Neural cell (in vitro differentiated cells): ENCODE measurements at regions not wholly inside any gene's neighbourhood (a gene's known extent, or its start where the extent isn't known, plus 50 kb on each side); places are given as distances from the start of the nearest gene placed in this dataset.

ENCODE experiments used
- H2AFZ ChIP-seq: fragments of 200-600, 300-800 bp; sonication (generic), shearing (Covaris generic); 2 replicates; pipeline ENCODE4 v1.6.0; 2014; ENCODE audit warnings: low read depth, mild to moderate bottlenecking, antibody characterized with exemption, low read length, moderate library complexity
- H3F3A ChIP-seq: fragments of 200-600 bp; shearing (Covaris generic); 2 replicates; pipeline ENCODE4 v1.6.1; 2016; ENCODE audit warnings: mild to moderate bottlenecking, moderate library complexity, mixed read lengths, antibody characterized with exemption, low read length; ENCODE audit not compliant: insufficient read depth, poor library complexity, severe bottlenecking
- H3K27ac ChIP-seq: fragments of 200-600, 300-800 bp; sonication (generic), shearing (Covaris generic); 2 replicates; pipeline ENCODE4 v1.5.1; 2014; ENCODE audit warnings: mild to moderate bottlenecking, low read length, moderate library complexity
- H3K27me3 ChIP-seq: fragments of 300-800, 200-600 bp; sonication (generic), shearing (Covaris generic); 2 replicates; pipeline ENCODE4 v1.6.0; 2014; ENCODE audit warnings: mild to moderate bottlenecking, low read depth, low read length, moderate library complexity; ENCODE audit not compliant: insufficient read depth
- H3K36me3 ChIP-seq: fragments of 300-800, 200-600 bp; sonication (generic), shearing (Covaris generic); 2 replicates; pipeline ENCODE4 v1.5.1; 2014; ENCODE audit warnings: mild to moderate bottlenecking, antibody characterized with exemption, low read length, moderate library complexity; ENCODE audit not compliant: insufficient read depth
- H3K4me2 ChIP-seq: fragments of 300-800, 200-600 bp; sonication (generic), shearing (Covaris generic); 2 replicates; pipeline ENCODE4 v1.6.0; 2014; ENCODE audit warnings: mild to moderate bottlenecking, low read length
- H3K4me3 ChIP-seq: fragments of 300-800, 200-600 bp; sonication (generic), shearing (Covaris generic); 2 replicates; pipeline ENCODE4 v1.5.1; 2014; ENCODE audit warnings: mild to moderate bottlenecking, low read length, moderate library complexity
- H3K79me2 ChIP-seq: fragments of 200-600 bp; shearing (Covaris generic); replicated peaks from 2 replicates; pipeline ENCODE4 v1.6.0; 2014; ENCODE audit warnings: mild to moderate bottlenecking, low read length, moderate library complexity; ENCODE audit not compliant: insufficient read depth
- H3K9ac ChIP-seq: fragments of 300-800, 200-600 bp; sonication (generic), shearing (Covaris generic); 2 replicates; pipeline ENCODE4 v1.6.1; 2016; ENCODE audit warnings: mild to moderate bottlenecking, low read length, mixed read lengths
- H3K9me2 ChIP-seq: fragments of 200-600 bp; shearing (Covaris generic); 2 replicates; pipeline ENCODE4 v1.6.1; 2016; ENCODE audit warnings: mild to moderate bottlenecking, low read length, mixed read lengths; ENCODE audit not compliant: insufficient read depth
- H3K9me3 ChIP-seq: fragments of 200-600, 300-800 bp; sonication (generic), shearing (Covaris generic); 2 replicates; pipeline ENCODE4 v1.6.1; 2016; ENCODE audit warnings: mild to moderate bottlenecking, mixed run types, low read length, moderate library complexity, mixed read lengths
- H4K20me1 ChIP-seq: fragments of 200-600 bp; shearing (Covaris generic); 2 replicates; pipeline ENCODE4 v1.6.1; 2016; ENCODE audit warnings: mild to moderate bottlenecking, mixed run types; ENCODE audit not compliant: insufficient read depth
- EP300 ChIP-seq: fragments of 450-650 bp; conservative IDR thresholded peaks from 2 replicates; pipeline ENCODE4 v1.6.1; 2014; ENCODE audit warnings: antibody characterized with exemption, mild to moderate bottlenecking, moderate library complexity; ENCODE audit not compliant: poor library complexity, severe bottlenecking
- EZH2 ChIP-seq: fragments of 200-600, 300-800 bp; shearing (Covaris generic), sonication (generic); IDR thresholded peaks from 2 replicates; pipeline ENCODE4 v1.6.1; 2014; ENCODE audit warnings: antibody characterized with exemption, low read length, borderline replicate concordance, mild to moderate bottlenecking; ENCODE audit not compliant: insufficient read depth, poor library complexity, severe bottlenecking
- MXI1 ChIP-seq: fragments of 450-650 bp; conservative IDR thresholded peaks from 2 replicates; pipeline ENCODE4 v1.6.1; 2014; ENCODE audit warnings: antibody characterized with exemption, mild to moderate bottlenecking; ENCODE audit not compliant: poor library complexity, severe bottlenecking
- POLR2AphosphoS5 ChIP-seq: IDR thresholded peaks from 2 replicates; pipeline ENCODE4 v1.6.1; 2012
- RAD21 ChIP-seq: fragments of 450-650 bp; conservative IDR thresholded peaks from 2 replicates; pipeline ENCODE4 v1.6.1; 2014; ENCODE audit warnings: antibody characterized with exemption, mild to moderate bottlenecking, moderate library complexity
- SMC3 ChIP-seq: fragments of 450-650 bp; conservative IDR thresholded peaks from 2 replicates; pipeline ENCODE4 v1.6.1; 2014; ENCODE audit warnings: antibody characterized with exemption, mild to moderate bottlenecking, moderate library complexity; ENCODE audit not compliant: poor library complexity
- TAF1 ChIP-seq: IDR thresholded peaks from 2 replicates; pipeline ENCODE4 v1.6.1; 2012; ENCODE audit warnings: low read depth
- TF ChIP-seq, protein P1 (sequence below): IDR thresholded peaks from 2 replicates; pipeline ENCODE4 v1.6.1; 2012; ENCODE audit warnings: borderline replicate concordance
- TF ChIP-seq, protein P2 (sequence below): fragments of 450-650 bp; IDR thresholded peaks from 2 replicates; pipeline ENCODE4 v1.5.1; 2014; ENCODE audit warnings: antibody characterized with exemption, mild to moderate bottlenecking, moderate library complexity; ENCODE audit not compliant: poor library complexity, severe bottlenecking

DNA sequence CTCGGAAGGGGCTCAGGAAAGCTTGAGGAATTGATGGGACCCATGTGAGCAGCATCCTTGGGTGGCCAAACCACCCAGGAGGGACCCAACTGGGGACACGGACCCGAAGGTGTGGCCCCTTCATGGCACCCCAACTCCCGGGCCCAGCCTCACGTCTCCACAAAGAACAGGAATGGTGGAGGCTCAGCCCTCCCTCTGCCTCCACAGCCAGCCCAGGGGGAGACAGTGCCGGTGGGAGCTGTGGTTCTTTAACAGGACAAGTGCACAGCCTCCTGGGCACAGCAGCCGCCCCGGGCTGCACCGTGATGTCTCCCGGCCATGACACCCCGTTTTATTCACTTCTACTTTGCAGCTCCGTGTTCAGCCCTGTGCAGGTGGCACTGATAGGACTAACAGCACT lies 587.2 kb downstream of the BRD1 start:
- H2AFZ ChIP-seq: no peak overlapping the region
- H3F3A ChIP-seq: no peaks in the 10 kb centered on the region
- TF ChIP-seq EP300 (no peak), POLR2AphosphoS5 (no peak), MXI1 (no peak), SMC3 (no peak), EZH2 (no peak), TAF1 (no peak), RAD21 (no peak)
- TF ChIP-seq, protein P1, sequence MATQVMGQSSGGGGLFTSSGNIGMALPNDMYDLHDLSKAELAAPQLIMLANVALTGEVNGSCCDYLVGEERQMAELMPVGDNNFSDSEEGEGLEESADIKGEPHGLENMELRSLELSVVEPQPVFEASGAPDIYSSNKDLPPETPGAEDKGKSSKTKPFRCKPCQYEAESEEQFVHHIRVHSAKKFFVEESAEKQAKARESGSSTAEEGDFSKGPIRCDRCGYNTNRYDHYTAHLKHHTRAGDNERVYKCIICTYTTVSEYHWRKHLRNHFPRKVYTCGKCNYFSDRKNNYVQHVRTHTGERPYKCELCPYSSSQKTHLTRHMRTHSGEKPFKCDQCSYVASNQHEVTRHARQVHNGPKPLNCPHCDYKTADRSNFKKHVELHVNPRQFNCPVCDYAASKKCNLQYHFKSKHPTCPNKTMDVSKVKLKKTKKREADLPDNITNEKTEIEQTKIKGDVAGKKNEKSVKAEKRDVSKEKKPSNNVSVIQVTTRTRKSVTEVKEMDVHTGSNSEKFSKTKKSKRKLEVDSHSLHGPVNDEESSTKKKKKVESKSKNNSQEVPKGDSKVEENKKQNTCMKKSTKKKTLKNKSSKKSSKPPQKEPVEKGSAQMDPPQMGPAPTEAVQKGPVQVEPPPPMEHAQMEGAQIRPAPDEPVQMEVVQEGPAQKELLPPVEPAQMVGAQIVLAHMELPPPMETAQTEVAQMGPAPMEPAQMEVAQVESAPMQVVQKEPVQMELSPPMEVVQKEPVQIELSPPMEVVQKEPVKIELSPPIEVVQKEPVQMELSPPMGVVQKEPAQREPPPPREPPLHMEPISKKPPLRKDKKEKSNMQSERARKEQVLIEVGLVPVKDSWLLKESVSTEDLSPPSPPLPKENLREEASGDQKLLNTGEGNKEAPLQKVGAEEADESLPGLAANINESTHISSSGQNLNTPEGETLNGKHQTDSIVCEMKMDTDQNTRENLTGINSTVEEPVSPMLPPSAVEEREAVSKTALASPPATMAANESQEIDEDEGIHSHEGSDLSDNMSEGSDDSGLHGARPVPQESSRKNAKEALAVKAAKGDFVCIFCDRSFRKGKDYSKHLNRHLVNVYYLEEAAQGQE: no peak
- TF ChIP-seq, protein P2, sequence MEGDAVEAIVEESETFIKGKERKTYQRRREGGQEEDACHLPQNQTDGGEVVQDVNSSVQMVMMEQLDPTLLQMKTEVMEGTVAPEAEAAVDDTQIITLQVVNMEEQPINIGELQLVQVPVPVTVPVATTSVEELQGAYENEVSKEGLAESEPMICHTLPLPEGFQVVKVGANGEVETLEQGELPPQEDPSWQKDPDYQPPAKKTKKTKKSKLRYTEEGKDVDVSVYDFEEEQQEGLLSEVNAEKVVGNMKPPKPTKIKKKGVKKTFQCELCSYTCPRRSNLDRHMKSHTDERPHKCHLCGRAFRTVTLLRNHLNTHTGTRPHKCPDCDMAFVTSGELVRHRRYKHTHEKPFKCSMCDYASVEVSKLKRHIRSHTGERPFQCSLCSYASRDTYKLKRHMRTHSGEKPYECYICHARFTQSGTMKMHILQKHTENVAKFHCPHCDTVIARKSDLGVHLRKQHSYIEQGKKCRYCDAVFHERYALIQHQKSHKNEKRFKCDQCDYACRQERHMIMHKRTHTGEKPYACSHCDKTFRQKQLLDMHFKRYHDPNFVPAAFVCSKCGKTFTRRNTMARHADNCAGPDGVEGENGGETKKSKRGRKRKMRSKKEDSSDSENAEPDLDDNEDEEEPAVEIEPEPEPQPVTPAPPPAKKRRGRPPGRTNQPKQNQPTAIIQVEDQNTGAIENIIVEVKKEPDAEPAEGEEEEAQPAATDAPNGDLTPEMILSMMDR: no peak
- H3K27ac ChIP-seq: no peak overlapping the region
- H3K27me3 ChIP-seq: no peaks in the 10 kb centered on the region
- H3K4me2 ChIP-seq: no peak overlapping the region
- no peak overlapping the region for H3K4me3 ChIP-seq
- H4K20me1 ChIP-seq: no peaks in the 10 kb centered on the region
- H3K9ac ChIP-seq: no peak overlapping the region
- H3K36me3 ChIP-seq: no peaks in the 10 kb centered on the region
- H3K9me2 ChIP-seq: no peaks in the 10 kb centered on the region
- H3K79me2 ChIP-seq: no peaks in the 10 kb centered on the region
- no peaks in the 10 kb centered on the region for H3K9me3 ChIP-seq

DNA sequence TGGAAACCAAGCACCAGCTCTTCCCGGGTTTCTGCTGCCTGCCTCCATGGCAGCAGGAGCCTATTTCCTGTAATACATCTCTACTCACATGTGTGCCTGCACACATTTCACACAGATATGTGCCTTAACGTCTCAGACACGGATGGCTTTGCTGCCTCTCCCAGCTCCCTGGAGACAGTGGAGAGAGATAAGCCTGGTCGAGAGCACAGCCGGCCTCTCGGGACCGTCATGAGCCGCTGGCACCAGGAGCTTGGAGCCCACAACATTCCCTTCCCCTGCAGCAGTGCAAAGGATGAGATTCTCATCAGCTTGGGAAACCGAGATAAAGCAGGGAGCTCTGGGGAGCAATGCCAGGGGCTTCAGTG lies 587.7 kb downstream of the BRD1 start:
- H3K79me2 ChIP-seq: no peaks in the 10 kb centered on the region
- H3K27me3 ChIP-seq: no peaks in the 10 kb centered on the region
- H3K9ac ChIP-seq: no peak overlapping the region
- no peaks in the 10 kb centered on the region for H3K9me3 ChIP-seq
- H3K36me3 ChIP-seq: no peaks in the 10 kb centered on the region
- no peaks in the 10 kb centered on the region for H4K20me1 ChIP-seq
- no peaks in the 10 kb centered on the region for H3K9me2 ChIP-seq
- TF ChIP-seq, protein P1: no peak
- no peak for TF ChIP-seq POLR2AphosphoS5
- no peak overlapping the region for H3K4me3 ChIP-seq
- H3K27ac ChIP-seq: no peak overlapping the region
- H3F3A ChIP-seq: no peaks in the 10 kb centered on the region
- no peak overlapping the region for H2AFZ ChIP-seq
- no peak overlapping the region for H3K4me2 ChIP-seq
